IMR-90 (cell line): ENCODE measurements at regions not wholly inside any gene's neighbourhood (a gene's known extent, or its start where the extent isn't known, plus 50 kb on each side); places are given as distances from the start of the nearest gene placed in this dataset.

Experiments used
- ATAC-seq: fragments of 200-7000 bp; cut with Tn5 transposase; 2 replicates; pipeline ENCODE4 v1.9.1; 2020; ENCODE audit warnings: low read depth, mild to moderate bottlenecking, moderate library complexity
- BruUV-seq: library from RNA; stranded (reverse); fragments of 400-500 nt; replicated peaks from 2 replicates; lab custom pipeline; 2021; lab: Mats Ljungman, UMichigan
- CTCF ChIA-PET: fragments of 300-600 bp; formaldehyde crosslinking; extraction: SDS; loops from one replicate; lab custom pipeline; 2021; ENCODE audit warnings: antibody characterized with exemption; lab: Yijun Ruan, JAX
- POLR2A ChIA-PET: fragments of 300-600 bp; sonication (Branson Sonifier 250); formaldehyde crosslinking; loops from one replicate; lab custom pipeline; 2022; ENCODE audit warnings: antibody characterized with exemption; ENCODE audit not compliant: unreplicated experiment; lab: Charles Lee
- DNase-seq: peaks from one replicate; pipeline ENCODE4 v3.0.0; 2013
- H2AFZ ChIP-seq: replicated peaks from 2 replicates; pipeline ENCODE3; 2013; ENCODE audit warnings: low read length, mild to moderate bottlenecking; ENCODE audit not compliant: poor library complexity
- H2AK5ac ChIP-seq: 2 replicates; pipeline ENCODE4 v1.6.1; 2013; ENCODE audit warnings: low read depth, low read length, inconsistent platforms
- H2AK9ac ChIP-seq: replicated peaks from 2 replicates; pipeline ENCODE3; 2013; ENCODE audit warnings: mild to moderate bottlenecking, low read depth, low read length, moderate library complexity; ENCODE audit not compliant: poor library complexity
- H2BK120ac ChIP-seq: 2 replicates; pipeline ENCODE4 v1.6.1; 2013; ENCODE audit warnings: low read depth, low read length, inconsistent platforms
- H2BK15ac ChIP-seq: 3 replicates; pipeline ENCODE4 v1.6.1; 2013; ENCODE audit warnings: low read depth, low read length, inconsistent platforms
- H2BK20ac ChIP-seq: 2 replicates; pipeline ENCODE4 v1.6.1; 2013; ENCODE audit warnings: low read depth, mild to moderate bottlenecking, inconsistent platforms, low read length, moderate library complexity
- H2BK5ac ChIP-seq: 2 replicates; pipeline ENCODE4 v1.6.1; 2013; ENCODE audit warnings: mild to moderate bottlenecking, low read depth, low read length, inconsistent platforms; ENCODE audit not compliant: poor library complexity, severe bottlenecking
- H3K14ac ChIP-seq: replicated peaks from 2 replicates; pipeline ENCODE4 v1.6.1; 2013; ENCODE audit warnings: low read depth, low read length, inconsistent platforms
- H3K18ac ChIP-seq: 2 replicates; pipeline ENCODE4 v1.6.1; 2013; ENCODE audit warnings: low read depth, low read length, control low read depth
- H3K23ac ChIP-seq: 2 replicates; pipeline ENCODE4 v1.6.1; 2013; ENCODE audit warnings: low read depth, low read length, inconsistent platforms
- H3K27ac ChIP-seq: 2 replicates; pipeline ENCODE4 v1.5.1; 2013; ENCODE audit warnings: mild to moderate bottlenecking, control low read depth, low read length; ENCODE audit not compliant: insufficient read depth
- H3K27me3 ChIP-seq: 2 replicates; pipeline ENCODE4 v1.6.1; 2013; ENCODE audit warnings: low read length; ENCODE audit not compliant: control insufficient read depth, insufficient read depth
- H3K36me3 ChIP-seq: 2 replicates; pipeline ENCODE4 v1.6.1; 2013; ENCODE audit warnings: low read length, mixed read lengths; ENCODE audit not compliant: control insufficient read depth, insufficient read depth
- H3K4ac ChIP-seq: 2 replicates; pipeline ENCODE4 v1.6.1; 2013; ENCODE audit warnings: low read depth, low read length, inconsistent platforms
- H3K4me1 ChIP-seq: 2 replicates; pipeline ENCODE4 v1.6.1; 2013; ENCODE audit warnings: low read length, mixed read lengths; ENCODE audit not compliant: control insufficient read depth, insufficient read depth
- H3K4me2 ChIP-seq: 2 replicates; pipeline ENCODE4 v1.6.1; 2013; ENCODE audit warnings: low read depth, mild to moderate bottlenecking, control low read depth, low read length, moderate library complexity
- H3K4me3 ChIP-seq: 2 replicates; pipeline ENCODE4 v1.5.1; 2013; ENCODE audit warnings: low read depth, mild to moderate bottlenecking, control low read depth, low read length, moderate library complexity; ENCODE audit not compliant: insufficient read depth
- H3K56ac ChIP-seq: 2 replicates; pipeline ENCODE4 v1.6.1; 2013; ENCODE audit warnings: low read length, inconsistent platforms; ENCODE audit not compliant: insufficient read depth; ENCODE audit errors: extremely low read depth
- H3K79me1 ChIP-seq, 2 experiments: 2 replicates each; pipeline ENCODE4 v1.6.1; 2013; ENCODE audit warnings: low read length in 2 of 2, inconsistent platforms in 1 of 2, low read depth in 1 of 2
- H3K9ac ChIP-seq: 2 replicates; pipeline ENCODE4 v1.6.1; 2013; ENCODE audit warnings: low read depth, low read length, control low read depth
- H3K9me1 ChIP-seq: 2 replicates; pipeline ENCODE4 v1.6.1; 2013; ENCODE audit warnings: low read length, inconsistent platforms; ENCODE audit not compliant: insufficient read depth
- H3K9me3 ChIP-seq: 2 replicates; pipeline ENCODE4 v1.6.1; 2013; ENCODE audit warnings: low read length; ENCODE audit not compliant: control insufficient read depth, insufficient read depth
- H4K20me1 ChIP-seq: 2 replicates; pipeline ENCODE4 v1.6.1; 2013; ENCODE audit warnings: low read length, inconsistent platforms; ENCODE audit not compliant: insufficient read depth
- H4K5ac ChIP-seq: 2 replicates; pipeline ENCODE4 v1.6.1; 2013; ENCODE audit warnings: mild to moderate bottlenecking, low read depth, low read length, control low read depth
- H4K8ac ChIP-seq, 2 experiments: 2 replicates each; pipeline ENCODE4 v1.6.1; 2013; ENCODE audit warnings: low read depth in 2 of 2, low read length in 2 of 2, control low read depth in 1 of 2, inconsistent platforms in 1 of 2
- H4K91ac ChIP-seq: 2 replicates; pipeline ENCODE4 v1.6.1; 2013; ENCODE audit warnings: low read depth, low read length, inconsistent platforms; ENCODE audit not compliant: insufficient read depth
- BHLHE40 ChIP-seq: fragments of 150-350 bp; IDR thresholded peaks from 2 replicates; pipeline ENCODE4 v1.6.1; 2016; ENCODE audit warnings: mild to moderate bottlenecking, low read depth, low read length
- CEBPB ChIP-seq: IDR thresholded peaks from 2 replicates; pipeline ENCODE4 v1.6.1; 2012; ENCODE audit warnings: low read depth, low read length, improper control_type of control experiment
- CHD1 ChIP-seq: IDR thresholded peaks from 2 replicates; pipeline ENCODE4 v1.6.1; 2012; ENCODE audit warnings: low read depth, low read length, improper control_type of control experiment
- CTCF ChIP-seq: conservative IDR thresholded peaks from 2 replicates; pipeline ENCODE4 v1.5.1; 2012; ENCODE audit warnings: mild to moderate bottlenecking, low read depth, low read length, improper control_type of control experiment
- ELK1 ChIP-seq: fragments of 150-350 bp; IDR thresholded peaks from 2 replicates; pipeline ENCODE4 v1.6.1; 2016; ENCODE audit warnings: low read depth, mild to moderate bottlenecking, low read length, moderate library complexity, borderline replicate concordance
- FOS ChIP-seq: fragments of 150-350 bp; IDR thresholded peaks from 2 replicates; pipeline ENCODE4 v1.6.1; 2016; ENCODE audit warnings: low read depth, low read length
- MAFK ChIP-seq: IDR thresholded peaks from 2 replicates; pipeline ENCODE4 v1.6.1; 2012; ENCODE audit warnings: low read depth, low read length, improper control_type of control experiment
- MAZ ChIP-seq: IDR thresholded peaks from 2 replicates; pipeline ENCODE4 v1.6.1; 2012; ENCODE audit warnings: low read depth, mild to moderate bottlenecking, low read length, improper control_type of control experiment, moderate library complexity, borderline replicate concordance
- MXI1 ChIP-seq: IDR thresholded peaks from 2 replicates; pipeline ENCODE4 v1.6.1; 2012; ENCODE audit warnings: low read depth, mild to moderate bottlenecking, low read length, moderate library complexity, borderline replicate concordance
- NFE2L2 ChIP-seq: fragments of 150-350 bp; IDR thresholded peaks from 2 replicates; pipeline ENCODE4 v1.6.1; 2016; ENCODE audit warnings: low read depth, mild to moderate bottlenecking, low read length
- POLR2A ChIP-seq: IDR thresholded peaks from 2 replicates; pipeline ENCODE4 v1.6.1; 2012; ENCODE audit warnings: mild to moderate bottlenecking, low read depth, low read length
- RAD21 ChIP-seq: IDR thresholded peaks from 2 replicates; pipeline ENCODE4 v1.6.1; 2012; ENCODE audit warnings: low read length, improper control_type of control experiment
- RCOR1 ChIP-seq: IDR thresholded peaks from 2 replicates; pipeline ENCODE4 v1.6.1; 2012; ENCODE audit warnings: mild to moderate bottlenecking, low read length, improper control_type of control experiment; ENCODE audit not compliant: insufficient replicate concordance
- RFX5 ChIP-seq: IDR thresholded peaks from 2 replicates; pipeline ENCODE4 v1.8.0; 2012; ENCODE audit warnings: low read depth, mild to moderate bottlenecking, low read length, moderate library complexity
- SMC3 ChIP-seq: fragments of 150-350 bp; IDR thresholded peaks from 2 replicates; pipeline ENCODE4 v1.6.1; 2016; ENCODE audit warnings: low read depth, mild to moderate bottlenecking, antibody characterized with exemption, low read length, moderate library complexity
- USF2 ChIP-seq: fragments of 150-350 bp; IDR thresholded peaks from 2 replicates; pipeline ENCODE4 v1.6.1; 2017; ENCODE audit warnings: mild to moderate bottlenecking, antibody characterized with exemption, low read length, low read depth
- WGBS, 2 experiments: methylation state at CpG; one replicate each; pipeline versions ENCODE4 v1.1.5 to v1.1.7; 2013; ENCODE audit warnings: missing lambda C conversion rate in 2 of 2; ENCODE audit not compliant: insufficient read length in 1 of 2; ENCODE audit errors: extremely low coverage in 2 of 2; 5-methylcytosine and 5-hydroxymethylcytosine counted together
- dilution Hi-C: fragments of 300-500 bp; cut with HindIII; formaldehyde crosslinking; loops from one replicate; pipeline ENCODE4 v1.14.3; 2018; ENCODE audit warnings: low sequenced_read_pairs; ENCODE audit not compliant: unreplicated experiment
- in situ Hi-C: fragments of 300-500 bp; cut with MboI; formaldehyde crosslinking; loops from 3 replicates; pipeline ENCODE4 v1.14.3; 2019; ENCODE audit warnings: low sequenced_read_pairs, inconsistent platforms, mixed read lengths
- intact Hi-C: fragments of 100-400 bp; cut with micrococcal nuclease; formaldehyde crosslinking; loops from 2 replicates; pipeline ENCODE4 v1.10.0; 2022

- Histone ChIP-seq H2AFZ (no peak overlapping the region), H2BK20ac (no peak overlapping the region), H3K4ac (no peak overlapping the region), H2AK9ac (no peak overlapping the region), H3K9me1 (no peaks in the 10 kb centered on the region), H3K18ac (no peak overlapping the region), H3K23ac (no peak overlapping the region), H3K9ac (no peak overlapping the region), H3K4me2 (no peak overlapping the region), H2BK15ac (no peak overlapping the region), H3K79me1 (no peaks in the 10 kb centered on the region), H2AK5ac (no peak overlapping the region), H4K5ac (no peak overlapping the region), H3K9me3 (no peaks in the 10 kb centered on the region), H3K36me3 (no peaks in the 10 kb centered on the region), H3K27ac (no peak overlapping the region), H4K8ac (no peak overlapping the region), H2BK5ac (no peak overlapping the region), H3K14ac (no peak overlapping the region), H3K27me3 (peaks cover 28% of the 10 kb centered on the region), H4K91ac (no peak overlapping the region), H3K4me1 (no peaks in the 10 kb centered on the region), H3K56ac (no peak overlapping the region), H2BK120ac (no peak overlapping the region), H4K20me1 (no peaks in the 10 kb centered on the region), H3K4me3 (no peak overlapping the region)
- ChIA-PET POLR2A (no interaction called here), CTCF (no interaction called here)
- dilution Hi-C loops: no loop called here
- no TSS peak for BruUV-seq
- TF ChIP-seq RAD21 (no peak), MXI1 (no peak), POLR2A (no peak), NFE2L2 (no peak), MAZ (no peak), FOS (no peak), CEBPB (no peak), RFX5 (no peak), BHLHE40 (no peak), ELK1 (no peak), CHD1 (no peak), MAFK (no peak), RCOR1 (no peak), CTCF (no peak), SMC3 (no peak), USF2 (no peak)
- intact Hi-C loops: no loop called here
- ATAC-seq (no peak), DNase-seq (no peak)
- no CpG with 5 or more reads among the region's 4 CpGs for WGBS, 2 experiments
- in situ Hi-C loops: no loop called here
Measured at GRCh38 chr12:100720016-100720654, 74.4 kb upstream of the ANO4 start.
